ENCODE measurements at regions not wholly inside any gene's neighbourhood (a gene's known extent, or its start where the extent isn't known, plus 50 kb on each side); places are given as distances from the start of the nearest gene placed in this dataset.

DNA sequence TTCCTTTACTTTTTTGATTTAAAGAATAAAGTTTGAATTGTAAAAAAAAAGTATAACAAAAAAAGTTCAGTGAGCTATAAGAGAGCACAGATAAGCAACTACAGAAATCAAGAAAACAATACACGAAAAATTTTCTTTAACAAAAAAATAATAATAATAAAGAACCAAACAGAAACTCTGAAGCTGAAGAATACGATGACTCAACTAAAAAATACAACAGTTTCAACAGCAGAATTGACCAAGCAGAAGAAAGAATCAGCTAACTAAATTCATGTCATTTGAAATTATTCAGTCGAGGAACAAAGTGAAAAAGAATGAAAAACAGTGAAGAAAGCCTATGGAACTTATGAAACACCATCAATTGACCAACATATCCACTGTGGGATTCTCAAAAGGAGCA, 177.7 kb downstream of the NDUFS4 start:
- TF ChIP-seq EZH2 (IDR thresholded peaks at IDR 0.05; ENCODE audit: insufficient read depth, poor library complexity, severe bottlenecking), result no peak
- no peak for TF ChIP-seq EZH2phosphoT487 (IDR thresholded peaks at IDR 0.05; ENCODE audit: insufficient read depth, low read depth)

Measured in GM23248 (cell line).